SK-N-SH (cell line): ENCODE measurements at regions not wholly inside any gene's neighbourhood (a gene's known extent, or its start where the extent isn't known, plus 50 kb on each side); places are given as distances from the start of the nearest gene placed in this dataset.

Source experiments
- CTCF ChIA-PET: fragments of 300-600, 350-600 bp; formaldehyde crosslinking; extraction: SDS; loops from one replicate; lab custom pipeline; 2021; lab: Yijun Ruan, JAX
- POLR2A ChIA-PET: fragments of 350-600 bp; sonication (Branson Sonifier 250); formaldehyde crosslinking; extraction: SDS; loops from one replicate; lab custom pipeline; 2020; ENCODE audit warnings: antibody characterized with exemption, inconsistent platforms; lab: Yijun Ruan, JAX
- DNase-seq: peaks from one replicate; pipeline ENCODE4 v3.0.0; 2012
- H2AFZ ChIP-seq: fragments of 200-600 bp; sonication (generic); 2 replicates; pipeline ENCODE4 v1.8.1; 2016; ENCODE audit warnings: antibody characterized with exemption, mild to moderate bottlenecking, low read depth
- H3F3A ChIP-seq: fragments of 200-600 bp; sonication (generic); replicated peaks from 2 replicates; pipeline ENCODE3; 2016; ENCODE audit warnings: antibody characterized with exemption, mild to moderate bottlenecking; ENCODE audit not compliant: insufficient read depth
- H3K27ac ChIP-seq, 2 experiments: fragments of 200-500 bp in 1 of 2; fragments of 200-600 bp in 1 of 2; sonication (Bioruptor generic) in 1 of 2; sonication (generic), shearing (Covaris generic) in 1 of 2; 2 replicates each; pipeline versions ENCODE4 v1.5.1 to v1.6.1; 2014 to 2016; ENCODE audit warnings: low read depth in 2 of 2, inconsistent platforms in 1 of 2, low read length in 1 of 2, mild to moderate bottlenecking in 1 of 2, mixed read lengths in 1 of 2
- H3K27me3 ChIP-seq: fragments of 200-600 bp; sonication (generic), shearing (Covaris generic); 2 replicates; pipeline ENCODE4 v1.6.1; 2016; ENCODE audit warnings: mixed run types; ENCODE audit not compliant: insufficient read depth
- H3K36me3 ChIP-seq, 2 experiments: fragments of 200-500 bp in 1 of 2; fragments of 200-600 bp in 1 of 2; sonication (Bioruptor generic) in 1 of 2; sonication (generic) in 1 of 2; replicated peaks in 1 of 2; 2 replicates each; pipeline versions ENCODE3 to v1.5.1; 2014 to 2016; ENCODE audit warnings: low read length in 1 of 2, mild to moderate bottlenecking in 1 of 2; ENCODE audit not compliant: insufficient read depth in 2 of 2, control insufficient read depth in 1 of 2
- H3K4me1 ChIP-seq, 2 experiments: fragments of 200-500 bp in 1 of 2; fragments of 200-600 bp in 1 of 2; sonication (Bioruptor generic) in 1 of 2; sonication (generic), shearing (Covaris generic) in 1 of 2; 2 replicates each; pipeline versions ENCODE4 v1.5.1 to v1.6.1; 2014 to 2016; ENCODE audit warnings: low read depth in 1 of 2, low read length in 1 of 2, mixed run types in 1 of 2; ENCODE audit not compliant: insufficient read depth in 2 of 2, control insufficient read depth in 1 of 2
- H3K4me2 ChIP-seq: fragments of 200-600 bp; sonication (generic), shearing (Covaris generic); 2 replicates; pipeline ENCODE4 v1.6.1; 2017; ENCODE audit warnings: mixed run types
- H3K4me3 ChIP-seq, 2 experiments: fragments of 200-500 bp in 1 of 2; fragments of 200-600 bp in 1 of 2; sonication (Bioruptor generic) in 1 of 2; sonication (generic), shearing (Covaris generic) in 1 of 2; 2 replicates each; pipeline versions ENCODE4 v1.5.1 to v1.8.1; 2014 to 2016; ENCODE audit warnings: low read depth in 2 of 2, inconsistent platforms in 1 of 2, low read length in 1 of 2, mild to moderate bottlenecking in 1 of 2, mixed read lengths in 1 of 2, moderate library complexity in 1 of 2
- H3K79me2 ChIP-seq: fragments of 200-600 bp; sonication (generic); 2 replicates; pipeline ENCODE4 v1.8.1; 2017; ENCODE audit warnings: mild to moderate bottlenecking; ENCODE audit not compliant: insufficient read depth
- H3K9ac ChIP-seq: fragments of 200-600 bp; sonication (generic); 2 replicates; pipeline ENCODE4 v1.6.1; 2017; ENCODE audit warnings: mixed run types
- H3K9me2 ChIP-seq: fragments of 200-600 bp; sonication (generic); 2 replicates; pipeline ENCODE4 v1.6.1; 2017; ENCODE audit warnings: mixed run types
- H3K9me3 ChIP-seq: fragments of 200-600 bp; sonication (generic); 2 replicates; pipeline ENCODE4 v1.6.1; 2017; ENCODE audit warnings: mixed run types, mild to moderate bottlenecking, moderate library complexity
- H4K20me1 ChIP-seq: fragments of 200-600 bp; sonication (generic); 2 replicates; pipeline ENCODE4 v1.6.1; 2017; ENCODE audit warnings: mild to moderate bottlenecking, mixed run types; ENCODE audit not compliant: insufficient read depth
- CHD2 ChIP-seq: fragments of 150-350 bp; IDR thresholded peaks from 2 replicates; pipeline ENCODE4 v1.6.1; 2018; ENCODE audit warnings: low read length; ENCODE audit not compliant: partially characterized antibody
- EP300 ChIP-seq, 2 experiments: IDR thresholded peaks; 2 replicates each; pipeline versions ENCODE4 v1.4.0 to v1.6.1; 2012; ENCODE audit warnings: borderline replicate concordance in 1 of 2, low read depth in 1 of 2, low read length in 1 of 2
- EZH2phosphoT487 ChIP-seq: fragments of 200-600 bp; sonication (generic); IDR thresholded peaks from 2 replicates; pipeline ENCODE4 v1.6.1; 2017; ENCODE audit warnings: low read depth, mixed run types, mild to moderate bottlenecking, antibody characterized with exemption, moderate library complexity, borderline replicate concordance
- FOXJ3 ChIP-seq: sonication (generic); formaldehyde crosslinking; IDR thresholded peaks from 2 replicates; pipeline ENCODE4 v1.5.1; 2020; ENCODE audit warnings: mild to moderate bottlenecking, missing genetic modification reagents
- GABPA ChIP-seq: IDR thresholded peaks from 2 replicates; pipeline ENCODE4 v1.4.0; 2012; ENCODE audit warnings: low read depth, mild to moderate bottlenecking
- GATA2 ChIP-seq: sonication (generic); formaldehyde crosslinking; IDR thresholded peaks from 2 replicates; pipeline ENCODE4 v1.5.0; 2020; ENCODE audit warnings: mild to moderate bottlenecking, missing genetic modification reagents
- IRF3 ChIP-seq: fragments of 150-350 bp; IDR thresholded peaks from 2 replicates; pipeline ENCODE4 v1.6.1; 2016; ENCODE audit warnings: mild to moderate bottlenecking, low read depth, low read length
- MEF2A ChIP-seq: IDR thresholded peaks from 2 replicates; pipeline ENCODE4 v1.4.0; 2012; ENCODE audit warnings: low read depth, borderline replicate concordance
- NFIC ChIP-seq: IDR thresholded peaks from 2 replicates; pipeline ENCODE4 v1.4.0; 2012; ENCODE audit warnings: borderline replicate concordance
- NRF1 ChIP-seq: IDR thresholded peaks from 2 replicates; pipeline ENCODE4 v1.6.1; 2012; ENCODE audit warnings: low read depth, mild to moderate bottlenecking, low read length
- PBX3 ChIP-seq: IDR thresholded peaks from 2 replicates; pipeline ENCODE4; 2012
- RCOR1 ChIP-seq: fragments of 150-350 bp; IDR thresholded peaks from 2 replicates; pipeline ENCODE4 v1.6.1; 2017; ENCODE audit warnings: antibody characterized with exemption, low read length
- RXRA ChIP-seq: IDR thresholded peaks from 2 replicates; pipeline ENCODE4 v1.4.0; 2012; ENCODE audit warnings: low read depth, mild to moderate bottlenecking, borderline replicate concordance
- SIN3A ChIP-seq: IDR thresholded peaks from 2 replicates; pipeline ENCODE4 v1.6.1; 2012; ENCODE audit warnings: low read depth, mild to moderate bottlenecking, low read length, moderate library complexity, borderline replicate concordance
- SMC3 ChIP-seq: IDR thresholded peaks from 2 replicates; pipeline ENCODE4 v1.6.1; 2012; ENCODE audit warnings: low read depth, low read length, improper control_type of control experiment
- USF2 ChIP-seq: fragments of 150-350 bp; IDR thresholded peaks from 2 replicates; pipeline ENCODE4 v1.6.1; 2017; ENCODE audit warnings: antibody characterized with exemption, low read length, low read depth, borderline replicate concordance
- YY1 ChIP-seq: IDR thresholded peaks from 2 replicates; pipeline ENCODE4 v1.4.0; 2012; ENCODE audit warnings: low read depth, mild to moderate bottlenecking
- ZBTB33 ChIP-seq: IDR thresholded peaks from 2 replicates; pipeline ENCODE4 v1.4.0; 2012; ENCODE audit warnings: low read depth, borderline replicate concordance
- WGBS: methylation state at CpG from one replicate; pipeline ENCODE4 v1.1.6; 2017; ENCODE audit warnings: low lambda C conversion rate; 5-methylcytosine and 5-hydroxymethylcytosine counted together

GRCh38 chr4:136463941-136464340 is 1068.4 kb downstream of the PCDH18 start:
- no peaks in the 10 kb centered on the region for H3F3A ChIP-seq
- TF ChIP-seq NFIC = no peak
- no peak for TF ChIP-seq GATA2 (CRISPR knock-in tag)
- no peak for TF ChIP-seq SMC3
- TF ChIP-seq RXRA = no peak
- no peak for TF ChIP-seq YY1
- TF ChIP-seq RCOR1 = no peak
- TF ChIP-seq NRF1 = no peak
- H4K20me1 ChIP-seq = no peaks in the 10 kb centered on the region
- H3K4me1 ChIP-seq = no peaks in the 10 kb centered on the region
- POLR2A ChIA-PET = no interaction called here
- no peak overlapping the region for H3K9ac ChIP-seq
- no peak for DNase-seq
- H3K36me3 ChIP-seq = no peaks in the 10 kb centered on the region
- H3K4me2 ChIP-seq = no peak overlapping the region
- H3K9me2 ChIP-seq = no peaks in the 10 kb centered on the region
- H2AFZ ChIP-seq = no peak overlapping the region
- no peaks in the 10 kb centered on the region; the same call in 1 of the 2 replicates for H3K9me3 ChIP-seq
- no peak overlapping the region for H3K4me3 ChIP-seq
- 24% methylated on average over 1 of the region's 1 CpG for WGBS
- no peaks in the 10 kb centered on the region for H3K79me2 ChIP-seq
- CTCF ChIA-PET = interaction anchor here (0.9 to 1.1 kb wide), 2 partner anchors 366 to 401 kb away, joined by 3 read pairs; no protein-coding TSS in a partner anchor
- no peaks in the 10 kb centered on the region for H3K27me3 ChIP-seq
- H3K27ac ChIP-seq = no peak overlapping the region

- Histone ChIP-seq H3K79me2 (no peaks in the 10 kb centered on the region), H4K20me1 (no peaks in the 10 kb centered on the region), H3K9me2 (no peaks in the 10 kb centered on the region), H3K4me3 (no peak overlapping the region), H3K36me3 (no peaks in the 10 kb centered on the region), H3K27ac (no peak overlapping the region), H3K9me3 (no peaks in the 10 kb centered on the region), H3K27me3 (no peaks in the 10 kb centered on the region), H2AFZ (no peak overlapping the region), H3K4me1 (no peaks in the 10 kb centered on the region), H3F3A (no peaks in the 10 kb centered on the region), H3K4me2 (no peak overlapping the region), H3K9ac (no peak overlapping the region)
- WGBS = 62% methylated on average over 6 of the region's 6 CpGs
- no peak for DNase-seq
- TF ChIP-seq RXRA (no peak), EP300 (IDR thresholded peaks at IDR 0.05; ENCODE audit: borderline replicate concordance in 1 of 2, low read depth in 1 of 2, low read length in 1 of 2) (no peak), ZBTB33 (no peak), RCOR1 (no peak), EZH2phosphoT487 (no peak), USF2 (no peak), MEF2A (no peak), FOXJ3 (CRISPR knock-in tag) (no peak), GABPA (no peak), SIN3A (no peak), SMC3 (no peak), PBX3 (no peak), IRF3 (no peak), CHD2 (no peak)
- ChIA-PET CTCF (no interaction called here), POLR2A (no interaction called here)
Measured at GRCh38 chr4:136461533-136461932, 1070.8 kb downstream of the PCDH18 start.
